KMS-11 (cell line): ENCODE measurements at regions not wholly inside any gene's neighbourhood (a gene's known extent, or its start where the extent isn't known, plus 50 kb on each side); places are given as distances from the start of the nearest gene placed in this dataset.

Experiments
- H2AFZ ChIP-seq: fragments of 200-600 bp; sonication (generic); 2 replicates; pipeline ENCODE4 v1.6.1; 2016; ENCODE audit warnings: antibody characterized with exemption, mixed run types, low read depth
- H3K27ac ChIP-seq: fragments of 200-600 bp; sonication (generic); 2 replicates; pipeline ENCODE4 v1.6.1; 2016; ENCODE audit warnings: mild to moderate bottlenecking, mixed run types
- H3K27me3 ChIP-seq: fragments of 200-600 bp; sonication (generic); 2 replicates; pipeline ENCODE4 v1.6.1; 2017; ENCODE audit warnings: mild to moderate bottlenecking, low read depth, mixed run types, moderate library complexity; ENCODE audit not compliant: insufficient read depth
- H3K36me3 ChIP-seq: fragments of 200-600 bp; sonication (generic); 2 replicates; pipeline ENCODE4 v1.6.1; 2017; ENCODE audit warnings: mild to moderate bottlenecking, mixed run types; ENCODE audit not compliant: insufficient read depth
- H3K4me1 ChIP-seq: fragments of 200-600 bp; sonication (generic); 2 replicates; pipeline ENCODE4 v1.6.1; 2016; ENCODE audit warnings: mild to moderate bottlenecking, low read depth, mixed run types; ENCODE audit not compliant: poor library complexity, severe bottlenecking
- H3K4me2 ChIP-seq: fragments of 200-600 bp; sonication (generic); 2 replicates; pipeline ENCODE4 v1.7.0; 2016; ENCODE audit warnings: mild to moderate bottlenecking, mixed run types
- H3K4me3 ChIP-seq: fragments of 200-600 bp; sonication (generic); IDR thresholded peaks from 2 replicates; pipeline ENCODE4 v1.6.1; 2017; ENCODE audit warnings: low read depth, low read length, mixed read lengths; ENCODE audit not compliant: insufficient read depth
- H3K79me2 ChIP-seq: fragments of 200-600 bp; sonication (generic); 2 replicates; pipeline ENCODE4 v1.6.1; 2016; ENCODE audit warnings: low read depth, mixed run types; ENCODE audit not compliant: insufficient read depth
- H3K9ac ChIP-seq: fragments of 200-600 bp; sonication (generic); 2 replicates; pipeline ENCODE4 v1.6.1; 2016; ENCODE audit warnings: mild to moderate bottlenecking, mixed run types
- H4K20me1 ChIP-seq: fragments of 200-600 bp; sonication (generic); 2 replicates; pipeline ENCODE4 v1.6.1; 2016; ENCODE audit warnings: mild to moderate bottlenecking, mixed run types; ENCODE audit not compliant: insufficient read depth
- CTCF ChIP-seq: fragments of 200-600 bp; sonication (generic); conservative IDR thresholded peaks from 2 replicates; pipeline ENCODE4 v1.6.1; 2017; ENCODE audit warnings: low read depth, mild to moderate bottlenecking, antibody characterized with exemption, low read length, moderate library complexity, mixed read lengths

GRCh38 chr13:75931116-75931515, 295.0 kb downstream of the LMO7 start:
- Histone ChIP-seq H3K4me1 (no peaks in the 10 kb centered on the region), H3K79me2 (no peaks in the 10 kb centered on the region), H3K27me3 (no peaks in the 10 kb centered on the region), H3K9ac (no peak overlapping the region), H3K27ac (no peak overlapping the region), H3K36me3 (no peaks in the 10 kb centered on the region), H3K4me2 (no peak overlapping the region), H4K20me1 (no peaks in the 10 kb centered on the region), H2AFZ (no peak overlapping the region), H3K4me3 (no peak overlapping the region)
- TF ChIP-seq CTCF, result no peak

GRCh38 chr13:75929076-75929475, 292.9 kb downstream of the LMO7 start:
- no peak overlapping the region for H3K4me3 ChIP-seq
- no peak overlapping the region for H3K27ac ChIP-seq
- no peaks in the 10 kb centered on the region for H3K4me1 ChIP-seq
- H4K20me1 ChIP-seq, result no peaks in the 10 kb centered on the region
- H3K4me2 ChIP-seq, result no peak overlapping the region
- TF ChIP-seq CTCF, result no peak
- H3K27me3 ChIP-seq, result no peaks in the 10 kb centered on the region
- H3K9ac ChIP-seq, result no peak overlapping the region
- H3K36me3 ChIP-seq, result no peaks in the 10 kb centered on the region
- no peaks in the 10 kb centered on the region for H3K79me2 ChIP-seq
- no peak overlapping the region for H2AFZ ChIP-seq

GRCh38 chr13:75927183-75927669, 291.1 kb downstream of the LMO7 start:
- Histone ChIP-seq H3K79me2 (no peaks in the 10 kb centered on the region), H3K4me1 (no peaks in the 10 kb centered on the region), H3K36me3 (no peaks in the 10 kb centered on the region), H3K4me2 (no peak overlapping the region), H3K4me3 (no peak overlapping the region), H2AFZ (no peak overlapping the region), H3K9ac (no peak overlapping the region), H3K27me3 (no peaks in the 10 kb centered on the region), H4K20me1 (no peaks in the 10 kb centered on the region), H3K27ac (no peak overlapping the region)
- TF ChIP-seq CTCF, result no peak

- H2AFZ ChIP-seq, result no peak overlapping the region
- H3K9ac ChIP-seq, result no peak overlapping the region
- no peaks in the 10 kb centered on the region for H3K36me3 ChIP-seq
- H3K4me1 ChIP-seq, result no peaks in the 10 kb centered on the region
- no peaks in the 10 kb centered on the region for H3K79me2 ChIP-seq
- no peak overlapping the region for H3K4me2 ChIP-seq
- no peak overlapping the region for H3K4me3 ChIP-seq
- no peaks in the 10 kb centered on the region for H3K27me3 ChIP-seq
- H3K27ac ChIP-seq, result no peak overlapping the region
- no peaks in the 10 kb centered on the region for H4K20me1 ChIP-seq
- TF ChIP-seq CTCF, result no peak
Measured at GRCh38 chr13:75920536-75920935, 284.4 kb downstream of the LMO7 start.
